ENCODE measurements at regions not wholly inside any gene's neighbourhood (a gene's known extent, or its start where the extent isn't known, plus 50 kb on each side); places are given as distances from the start of the nearest gene placed in this dataset.
"Not testable (repeated sequence)": the region's sequence is repeated elsewhere in the genome, so short reads cannot be mapped to it uniquely, and the experiment has no call there.

- TF ChIP-seq CTCF (conservative IDR thresholded peaks at IDR 0.05; ENCODE audit: low read depth), result no peak
- ChIA-PET CTCF (interaction anchor here (1.0 kb wide), 1 partner anchor 115 kb away, joined by 3 read pairs; no protein-coding TSS in a partner anchor), POLR2A (ENCODE audit: low non-redundant PET) (no interaction called here)
- DNase-seq (ENCODE audit: low spot score), result no peak
- H3K27ac ChIP-seq, result no peak overlapping the region
These were observed 160.8 kb downstream of the DISP1 start for GRCh38 chr1:222975472-222976122.

- ChIA-PET POLR2A (ENCODE audit: low non-redundant PET) (no interaction called here), CTCF (interaction anchor here (0.6 kb wide), 1 partner anchor 94 kb away, joined by 3 read pairs; no protein-coding TSS in a partner anchor)
- no peak overlapping the region for H3K27ac ChIP-seq
- TF ChIP-seq CTCF (conservative IDR thresholded peaks at IDR 0.05; ENCODE audit: low read depth), result no peak
- no peak for DNase-seq (ENCODE audit: low spot score)
These were observed 161.6 kb downstream of the DISP1 start for GRCh38 chr1:222976453-222976852.

GRCh38 chr1:222977294-222977693 lies 162.5 kb downstream of the DISP1 start:
- CTCF ChIA-PET, result interaction anchor here (0.6 kb wide), 1 partner anchor 94 kb away, joined by 3 read pairs; no protein-coding TSS in a partner anchor
- DNase-seq (ENCODE audit: low spot score); H3K27ac ChIP-seq; POLR2A ChIA-PET (ENCODE audit: low non-redundant PET): not testable (repeated sequence)

- H3K27ac ChIP-seq, result no peak overlapping the region
- POLR2A ChIA-PET (ENCODE audit: low non-redundant PET), result no interaction called here
- no peak for TF ChIP-seq CTCF (conservative IDR thresholded peaks at IDR 0.05; ENCODE audit: low read depth)
- DNase-seq (ENCODE audit: low spot score), result no peak
- CTCF ChIA-PET, result no interaction called here
These were observed 163.5 kb downstream of the TLR5 start for GRCh38 chr1:222979561-222979960.

- DNase-seq (ENCODE audit: low spot score), result no peak
- POLR2A ChIA-PET (ENCODE audit: low non-redundant PET), result no interaction called here
- H3K27ac ChIP-seq, result no peak overlapping the region
- no peak for TF ChIP-seq CTCF (conservative IDR thresholded peaks at IDR 0.05; ENCODE audit: low read depth)
- CTCF ChIA-PET, result no interaction called here
These were observed 155.4 kb downstream of the TLR5 start for GRCh38 chr1:222987674-222988076.

GRCh38 chr1:222989443-222989842 lies 153.6 kb downstream of the TLR5 start:
- DNase-seq (ENCODE audit: low spot score), result no peak
- H3K27ac ChIP-seq, result no peak overlapping the region
- POLR2A ChIA-PET (ENCODE audit: low non-redundant PET), result no interaction called here
- TF ChIP-seq CTCF (conservative IDR thresholded peaks at IDR 0.05; ENCODE audit: low read depth), result no peak
- CTCF ChIA-PET, result no interaction called here

GRCh38 chr1:222991177-222991576 lies 151.9 kb downstream of the TLR5 start:
- DNase-seq (ENCODE audit: low spot score), result no peak
- no peak overlapping the region for H3K27ac ChIP-seq
- no peak for TF ChIP-seq CTCF (conservative IDR thresholded peaks at IDR 0.05; ENCODE audit: low read depth)
- CTCF ChIA-PET, result interaction anchor here (1.1 kb wide), 1 partner anchor 90 kb away, joined by 3 read pairs; no protein-coding TSS in a partner anchor
- POLR2A ChIA-PET (ENCODE audit: low non-redundant PET), result no interaction called here
